ENCODE measurements at regions not wholly inside any gene's neighbourhood (a gene's known extent, or its start where the extent isn't known, plus 50 kb on each side); places are given as distances from the start of the nearest gene placed in this dataset.

- intact Hi-C loops (cut with DNase I), result no loop called here
- H3K4me1 ChIP-seq (replicated peaks in 1 of 2), result peaks cover 6 to 9% of the 10 kb centered on the region in 2 donors
- TF ChIP-seq POLR2A (IDR thresholded peaks at IDR 0.05) (no peak), CTCF (IDR thresholded peaks at IDR 0.05) (no peak)
- H3K9me3 ChIP-seq (replicated peaks in 1 of 3), result no peaks in the 10 kb centered on the region
- no peaks in the 10 kb centered on the region for H3K27me3 ChIP-seq
- 88 to 100% (median 96%) methylated on average over 4 of the region's 4 CpGs for WGBS, 4 donors
- DNase-seq, result no peak
- no peaks in the 10 kb centered on the region for H3K36me3 ChIP-seq (replicated peaks in 1 of 2)
- H3K4me3 ChIP-seq, result no peak overlapping the region
- no peak overlapping the region for H3K27ac ChIP-seq
These were observed 187.8 kb upstream of the GPR12 start for GRCh38 chr13:26948353-26948752.

GRCh38 chr13:26946684-26947343, 186.2 kb upstream of the GPR12 start:
- Histone ChIP-seq H3K27me3 (no peaks in the 10 kb centered on the region), H3K4me1 (replicated peaks in 1 of 2) (peaks cover 6 to 7% of the 10 kb centered on the region in 2 donors), H3K27ac (no peak overlapping the region), H3K4me3 (no peak overlapping the region), H3K36me3 (replicated peaks in 1 of 2) (no peaks in the 10 kb centered on the region), H3K9me3 (replicated peaks in 1 of 3) (no peaks in the 10 kb centered on the region)
- TF ChIP-seq POLR2A (IDR thresholded peaks at IDR 0.05) (no peak), CTCF (IDR thresholded peaks at IDR 0.05) (peak; percentile 52 to 96 (median 80))
- peak in 1 of 7 donors; percentile 21 for DNase-seq
- intact Hi-C loops (cut with DNase I), result no loop called here
- 25 to 48% (median 35%) methylated on average over 4 to 5 of the region's 5 CpGs for WGBS, 4 donors

GRCh38 chr13:26943748-26944147, 183.2 kb upstream of the GPR12 start:
- Histone ChIP-seq H3K4me3 (no peak overlapping the region), H3K9me3 (replicated peaks in 1 of 3) (no peaks in the 10 kb centered on the region), H3K27ac (no peak overlapping the region), H3K4me1 (replicated peaks in 1 of 2) (no peaks in the 10 kb centered on the region), H3K36me3 (replicated peaks in 1 of 2) (no peaks in the 10 kb centered on the region), H3K27me3 (peaks cover 4% of the 10 kb centered on the region)
- no peak for DNase-seq
- 61 to 75% (median 69%) methylated on average over 4 of the region's 4 CpGs for WGBS, 4 donors
- intact Hi-C loops (cut with DNase I), result no loop called here
- TF ChIP-seq CTCF (IDR thresholded peaks at IDR 0.05), result no peak
- no peak for TF ChIP-seq POLR2A (IDR thresholded peaks at IDR 0.05)

GRCh38 chr13:26942184-26942583, 181.6 kb upstream of the GPR12 start:
- 81 to 95% (median 90%) methylated on average over 5 to 6 of the region's 6 CpGs for WGBS, 4 donors
- no peak overlapping the region for H3K4me3 ChIP-seq
- peak in 1 of 7 donors; percentile 10 for DNase-seq
- H3K27me3 ChIP-seq, result peaks cover 4% of the 10 kb centered on the region
- no peaks in the 10 kb centered on the region for H3K9me3 ChIP-seq (replicated peaks in 1 of 3)
- no peaks in the 10 kb centered on the region for H3K4me1 ChIP-seq (replicated peaks in 1 of 2)
- H3K36me3 ChIP-seq (replicated peaks in 1 of 2), result no peaks in the 10 kb centered on the region
- intact Hi-C loops (cut with DNase I), result no loop called here
- H3K27ac ChIP-seq, result no peak overlapping the region
- TF ChIP-seq POLR2A (IDR thresholded peaks at IDR 0.05) (no peak), CTCF (IDR thresholded peaks at IDR 0.05) (no peak)

Data from adrenal gland (tissue), 9 donors.